Kidney glomerular epithelial cell (primary cell): ENCODE measurements at regions not wholly inside any gene's neighbourhood (a gene's known extent, or its start where the extent isn't known, plus 50 kb on each side); places are given as distances from the start of the nearest gene placed in this dataset.

Experiments
- DNase-seq: peaks from one replicate; lab custom pipeline; 2025; lab: John Stamatoyannopoulos, UW

DNA sequence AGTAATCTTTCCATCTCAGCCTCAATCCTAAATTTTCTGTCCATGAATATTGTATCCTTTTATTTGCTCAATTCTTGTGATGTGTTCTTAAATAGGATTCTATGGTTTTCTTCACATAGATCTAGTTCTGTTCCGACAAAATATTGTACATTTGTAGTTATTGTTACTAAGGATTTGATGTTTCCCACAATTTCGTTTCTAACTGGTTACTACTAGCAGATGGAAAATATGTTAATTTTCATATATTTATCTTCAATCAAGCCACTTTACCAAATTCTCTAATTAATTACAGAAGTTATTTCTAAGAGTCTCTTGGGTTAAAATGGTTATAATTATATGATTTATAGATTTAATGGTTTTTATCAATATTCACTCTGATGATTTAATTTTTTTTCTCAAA is 60.3 kb downstream of the SEC61B start:
- DNase-seq, result no peak

DNA sequence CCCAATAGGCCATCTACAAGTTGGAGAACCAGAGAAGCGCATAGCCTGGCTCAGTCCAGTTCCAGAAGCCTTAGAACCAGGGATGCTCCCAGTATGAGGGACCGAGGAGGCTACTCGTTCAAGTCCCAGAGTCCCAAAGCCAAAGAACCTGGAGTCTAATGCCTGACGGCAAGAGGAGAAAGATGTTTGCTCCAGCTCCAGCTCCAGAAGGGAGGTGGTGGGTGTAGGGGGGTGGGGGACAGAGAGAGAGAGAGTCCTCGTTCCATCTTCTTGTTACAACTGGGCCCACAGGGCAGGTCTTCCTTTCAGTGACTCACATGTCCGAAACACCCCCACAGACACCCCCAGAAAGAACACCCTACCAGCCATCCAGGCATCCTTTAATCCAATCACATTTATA is 63.9 kb downstream of the SEC61B start:
- DNase-seq, result no peak

DNA sequence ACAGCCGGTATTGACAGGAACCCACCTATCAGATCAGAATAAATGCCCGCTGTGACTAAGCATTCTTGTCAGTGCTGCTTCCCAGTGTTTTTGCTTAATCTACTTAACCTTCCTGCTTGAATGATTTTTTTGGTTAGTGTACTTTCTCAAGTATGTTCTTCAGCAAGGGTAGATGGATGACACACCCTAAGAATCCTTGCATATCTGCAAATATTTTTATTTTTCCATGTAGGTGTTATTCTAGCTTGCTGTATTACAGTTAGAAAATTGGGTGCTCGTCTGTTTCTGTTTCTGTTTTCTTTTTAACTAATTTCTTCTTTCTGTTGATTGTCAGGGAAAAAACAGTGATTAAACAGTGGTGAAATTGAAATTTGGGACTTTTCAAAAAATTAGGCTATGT is 64.5 kb downstream of the SEC61B start:
- peak; percentile 26 for DNase-seq

DNA sequence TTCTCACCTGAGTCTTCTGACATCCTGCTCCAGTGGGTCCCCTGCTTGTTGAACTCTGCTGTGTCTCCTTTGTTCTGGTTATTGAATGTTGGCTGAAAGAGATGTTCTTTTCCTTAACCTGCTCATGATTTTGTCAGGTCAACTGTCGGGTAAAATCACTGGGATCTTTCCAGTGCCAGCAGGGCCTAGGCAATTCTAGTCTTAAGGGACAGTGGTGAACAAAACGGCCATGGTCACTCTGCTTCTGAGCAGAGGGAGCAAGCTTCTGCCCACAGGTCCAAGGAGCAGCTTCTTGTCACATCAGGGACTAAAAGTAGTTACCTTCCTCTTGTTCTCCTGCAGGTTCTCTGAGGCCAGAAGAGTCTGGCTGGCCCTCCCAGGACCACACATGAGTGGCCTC is 65.6 kb downstream of the SEC61B start:
- DNase-seq, result no peak

DNA sequence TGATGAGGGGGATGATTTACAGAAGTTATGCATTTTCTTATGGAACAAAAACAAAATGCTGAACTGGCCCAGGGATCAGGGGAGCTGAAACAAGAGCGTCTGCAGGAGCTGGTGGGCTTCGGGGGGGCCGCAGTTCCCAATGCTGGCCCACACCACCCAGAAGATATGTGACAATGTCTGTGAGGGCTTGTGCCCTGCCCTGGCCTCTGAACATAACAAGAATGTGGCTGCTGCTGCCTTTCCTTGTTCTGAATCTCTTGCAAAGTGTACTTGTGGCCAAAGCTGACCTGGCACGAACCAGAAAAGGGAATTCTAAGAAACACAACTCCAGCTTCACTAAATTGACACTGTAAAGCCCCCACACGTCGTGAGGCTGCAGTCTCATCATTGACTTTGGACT is 66.7 kb downstream of the SEC61B start:
- no peak for DNase-seq

DNA sequence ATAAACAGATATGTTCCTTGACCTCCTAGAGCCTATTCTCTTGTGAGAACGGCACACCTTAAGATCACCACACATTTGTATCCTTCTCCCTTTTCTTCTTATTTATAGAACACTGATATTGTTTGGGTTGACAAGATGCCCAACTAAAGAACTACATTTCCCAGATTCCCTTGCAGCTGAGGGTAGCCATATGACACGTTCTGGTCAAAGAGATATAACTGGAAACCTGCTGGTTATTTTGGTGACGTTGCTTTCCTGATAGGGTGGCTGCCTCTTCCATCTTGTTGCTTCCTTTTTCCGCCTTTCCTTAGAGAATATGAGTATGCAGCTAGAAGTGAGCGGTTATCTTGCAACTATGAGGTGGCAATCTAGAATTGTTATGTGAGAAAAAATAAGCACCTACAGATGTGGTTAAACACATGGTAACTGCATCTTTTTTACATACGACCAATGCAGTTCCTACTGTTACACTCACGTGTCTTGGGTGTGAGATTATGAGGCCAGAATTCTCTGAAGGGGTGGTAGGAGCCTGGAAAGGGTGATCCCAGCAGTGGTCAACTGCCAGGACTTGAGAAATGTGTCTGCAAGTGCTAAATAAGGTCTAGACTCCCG is 72.9 kb downstream of the SEC61B start:
- DNase-seq, result no peak

DNA sequence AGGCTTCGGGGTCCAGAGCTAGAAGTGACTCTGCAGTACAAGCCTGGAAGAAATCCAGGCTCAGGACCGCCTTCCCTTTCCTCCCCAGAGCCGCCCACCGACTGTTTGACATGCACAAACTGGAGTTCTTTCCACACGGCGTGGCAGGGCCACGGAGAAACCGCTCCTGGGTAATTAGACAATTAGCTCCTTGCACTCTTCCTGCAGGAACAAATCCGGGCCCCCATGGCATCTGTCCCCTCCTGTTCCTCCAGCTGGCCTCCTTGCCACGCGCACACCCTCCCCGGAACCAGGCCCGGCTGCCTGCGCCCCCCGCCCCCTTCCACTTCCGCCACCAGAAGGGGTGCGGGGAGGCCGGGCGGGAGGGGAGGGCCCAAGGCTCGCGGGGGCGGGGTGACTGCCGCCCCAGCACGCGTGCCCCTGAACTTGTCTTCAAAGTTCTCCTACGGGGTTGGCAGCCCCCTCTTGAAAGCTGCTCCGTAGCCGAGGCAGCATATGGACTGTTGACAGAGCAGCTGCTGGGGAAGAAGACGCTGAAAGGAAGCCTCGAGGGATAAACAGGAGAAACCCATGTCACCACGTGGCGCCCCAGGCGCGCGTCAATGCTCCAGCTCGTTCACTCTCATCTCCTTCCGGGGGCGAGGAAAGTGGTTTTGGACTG is 74.3 kb downstream of the SEC61B start:
- DNase-seq, result no peak

DNA sequence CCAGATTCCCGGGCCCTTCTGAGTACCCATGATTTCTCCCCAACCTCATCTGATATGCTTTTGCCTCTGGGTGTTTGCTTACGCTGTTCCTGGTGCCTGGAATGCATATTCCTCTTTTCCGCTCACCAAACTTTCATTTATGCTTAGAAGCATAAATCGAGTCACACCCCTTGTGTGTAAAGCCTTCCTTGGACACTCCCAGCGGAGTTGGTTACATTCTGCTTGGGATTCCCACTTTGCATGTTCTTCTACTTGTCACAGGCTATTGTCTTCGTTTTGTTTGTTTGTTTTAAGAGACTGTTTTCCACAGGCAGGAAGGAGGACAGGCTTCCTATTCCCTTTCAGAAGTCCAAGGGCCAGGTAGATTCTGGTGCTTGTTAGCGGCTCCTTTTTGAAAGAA is 76.5 kb downstream of the SEC61B start:
- no peak for DNase-seq

DNA sequence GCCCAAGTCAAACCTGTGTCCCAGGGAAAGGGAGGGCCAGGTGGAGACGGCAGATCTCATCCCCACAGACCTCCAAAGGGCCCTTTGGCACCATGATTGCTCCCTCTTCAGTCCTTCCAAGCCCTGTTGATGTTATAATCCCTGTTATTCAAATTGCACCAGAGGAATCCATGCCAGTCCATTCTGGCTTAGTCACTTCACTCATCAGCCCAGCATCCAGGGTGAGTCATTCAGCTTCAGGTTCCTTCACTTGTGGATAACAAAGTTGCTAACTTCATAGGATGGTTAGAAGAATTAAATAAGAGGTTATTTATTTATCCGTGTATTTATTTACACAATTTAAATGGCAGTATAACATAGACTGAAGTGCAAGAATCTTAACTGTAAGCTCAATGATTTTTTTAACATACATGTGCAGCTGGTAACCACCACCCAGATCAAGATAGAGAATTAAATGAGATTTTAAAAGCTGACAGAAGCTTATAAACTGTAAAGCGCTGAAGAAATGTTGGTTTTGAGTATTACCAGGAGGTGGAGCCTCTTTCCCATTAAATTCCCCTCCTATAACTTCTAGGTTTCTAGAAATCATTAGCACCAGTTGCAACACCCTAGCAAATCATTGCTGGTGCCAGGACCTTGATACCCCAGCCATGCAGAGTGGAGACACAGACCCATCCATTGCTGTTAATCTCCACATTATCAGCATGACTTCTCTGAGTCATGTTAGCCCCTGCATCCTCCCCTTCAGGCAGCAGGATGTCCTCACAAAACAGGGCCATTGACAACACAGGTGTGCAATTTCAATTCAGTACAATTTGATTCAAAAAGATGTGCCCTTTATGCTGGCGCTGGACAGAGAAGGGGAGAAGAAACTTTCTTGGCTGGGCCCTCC is 77.4 kb downstream of the SEC61B start:
- DNase-seq, result peak; percentile 60

DNA sequence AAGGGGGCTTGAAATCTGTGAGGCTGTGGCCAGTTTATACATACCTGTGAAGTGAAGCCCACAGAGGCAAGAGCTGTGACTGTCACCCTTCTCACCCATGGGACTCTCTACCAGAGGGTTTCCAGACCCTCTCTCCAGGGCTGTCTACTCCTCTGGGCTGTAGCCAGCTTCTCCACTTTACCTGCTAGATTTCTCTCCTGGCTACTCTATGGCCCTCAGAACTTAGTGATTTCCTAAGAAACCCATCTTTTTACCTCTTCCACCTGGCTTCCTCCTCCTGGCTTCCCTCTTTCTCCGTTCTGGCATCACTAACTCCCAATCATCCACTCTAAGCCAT is 78.0 kb downstream of the SEC61B start:
- no peak for DNase-seq

DNA sequence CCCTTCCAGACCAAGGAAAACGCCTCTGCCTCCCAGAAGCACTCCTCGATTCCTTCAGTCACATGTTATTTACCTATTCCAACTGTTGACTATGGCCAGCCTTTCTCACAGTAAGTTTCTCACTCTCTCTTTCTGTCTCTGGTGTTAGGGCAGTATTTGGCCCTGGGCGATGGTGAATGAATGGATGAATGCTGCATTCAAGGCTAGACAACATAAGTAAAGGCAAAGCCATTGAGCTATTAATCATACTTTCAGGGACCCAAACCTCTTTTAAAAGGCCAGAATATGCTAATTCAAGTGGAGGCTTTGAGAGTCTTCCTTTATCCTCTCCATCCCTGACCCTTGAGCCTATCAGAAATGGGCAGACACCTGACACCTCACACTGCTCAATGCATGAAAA is 78.5 kb downstream of the SEC61B start:
- DNase-seq, result no peak

DNA sequence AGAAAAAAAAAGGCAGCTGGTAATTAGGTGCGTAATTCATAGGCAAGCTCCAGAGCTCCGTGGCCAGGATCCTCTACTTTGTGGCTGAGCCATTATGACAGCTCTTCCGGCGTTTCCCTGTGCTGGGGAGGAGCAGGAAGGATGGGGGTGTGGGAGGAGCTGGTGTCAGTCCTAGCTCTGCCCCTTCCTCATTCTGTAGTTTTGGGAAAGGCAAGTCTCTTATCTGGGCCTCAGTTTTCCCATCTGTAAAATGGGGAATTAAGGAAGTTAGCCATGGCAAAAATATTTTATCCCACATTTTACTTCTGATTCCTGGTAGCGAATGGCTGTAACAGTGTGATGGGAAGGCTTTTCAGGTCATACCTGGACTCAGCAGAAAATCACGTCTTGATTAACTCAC is 81.1 kb downstream of the SEC61B start:
- DNase-seq, result no peak

DNA sequence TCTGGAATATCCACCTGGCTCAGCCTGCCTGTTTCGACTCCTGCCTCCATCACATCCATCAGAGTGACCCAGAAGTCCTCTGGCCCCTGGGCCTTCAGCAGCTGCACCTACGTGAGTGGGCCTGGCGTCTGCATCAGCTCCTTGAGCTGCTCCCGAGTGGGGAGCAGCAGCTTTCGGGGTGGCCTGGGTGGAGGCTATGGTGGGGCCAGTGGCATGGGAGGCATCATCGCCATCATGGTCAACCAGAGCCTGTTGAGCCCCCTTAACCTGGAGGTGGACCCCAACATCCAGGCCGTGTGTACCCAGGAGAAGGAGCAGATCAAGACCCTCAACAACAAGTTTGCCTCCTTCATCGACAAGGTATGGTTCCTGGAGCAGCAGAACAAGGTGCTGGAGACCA is 83.0 kb downstream of the SEC61B start:
- no peak for DNase-seq

DNA sequence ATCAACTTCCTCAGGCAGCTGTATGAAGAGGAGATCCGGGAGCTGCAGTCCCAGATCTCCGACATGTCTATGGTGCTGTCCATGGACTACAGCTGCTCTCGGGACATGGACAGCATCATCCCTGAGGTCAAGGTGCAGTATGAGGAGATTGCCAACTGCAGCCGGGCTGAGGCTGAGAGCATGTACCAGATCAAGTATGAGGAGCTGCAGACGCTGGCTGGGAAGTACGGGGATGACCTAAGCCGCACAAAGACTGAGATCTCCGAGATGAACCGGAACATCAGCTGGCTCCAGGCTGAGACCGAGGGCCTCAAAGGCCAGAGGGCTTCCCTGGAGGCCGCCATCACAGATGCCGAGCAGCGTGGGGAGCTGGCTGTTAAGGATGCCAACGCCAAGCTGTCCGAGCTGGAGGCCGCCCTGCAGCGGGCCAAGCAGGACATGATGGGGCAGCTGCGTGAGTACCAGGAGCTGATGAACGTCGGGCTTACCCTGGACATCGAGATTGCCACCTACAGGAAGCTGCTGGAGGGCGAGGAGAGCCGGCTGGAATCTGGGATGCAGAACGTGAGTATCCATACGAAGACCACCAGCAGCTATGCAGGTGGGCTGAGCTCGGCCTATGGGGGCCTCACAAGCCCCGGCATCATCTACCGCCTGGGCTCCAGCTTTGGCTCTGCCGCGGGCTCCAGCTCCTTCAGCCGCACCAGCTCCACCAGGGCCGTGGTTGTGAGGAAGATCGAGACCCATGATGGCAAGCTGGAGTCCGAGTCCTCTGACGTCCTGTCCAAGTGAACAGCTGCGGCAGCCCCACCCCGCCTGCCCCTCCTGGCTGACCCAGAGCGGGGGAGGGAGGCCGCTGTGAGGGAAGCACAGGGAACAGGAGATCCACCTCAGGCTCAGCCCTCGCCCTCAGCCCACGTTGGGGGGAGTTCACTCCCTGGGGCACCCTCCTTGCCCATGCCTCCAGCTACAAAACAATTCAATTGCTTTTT is 84.0 kb downstream of the SEC61B start:
- no peak for DNase-seq

DNA sequence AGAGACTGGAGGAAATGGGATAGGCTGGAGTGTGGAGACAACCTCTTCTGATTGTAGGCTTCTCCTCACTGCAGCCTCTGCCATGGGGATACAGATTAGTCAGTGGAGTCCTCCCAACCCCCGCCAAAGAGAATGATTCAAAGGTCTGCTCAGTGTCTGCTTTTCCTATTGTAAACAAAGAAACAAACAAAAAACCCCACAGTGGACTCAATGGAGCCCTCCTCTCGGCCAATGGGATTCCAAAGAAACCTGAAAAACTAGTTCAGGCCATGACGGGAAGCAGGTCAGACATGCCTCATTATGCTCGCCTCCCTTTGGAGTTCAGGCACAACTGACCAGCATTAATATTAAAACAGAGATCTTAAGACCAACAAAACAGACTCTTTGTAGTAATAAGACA is 85.8 kb downstream of the SEC61B start:
- DNase-seq, result no peak

DNA sequence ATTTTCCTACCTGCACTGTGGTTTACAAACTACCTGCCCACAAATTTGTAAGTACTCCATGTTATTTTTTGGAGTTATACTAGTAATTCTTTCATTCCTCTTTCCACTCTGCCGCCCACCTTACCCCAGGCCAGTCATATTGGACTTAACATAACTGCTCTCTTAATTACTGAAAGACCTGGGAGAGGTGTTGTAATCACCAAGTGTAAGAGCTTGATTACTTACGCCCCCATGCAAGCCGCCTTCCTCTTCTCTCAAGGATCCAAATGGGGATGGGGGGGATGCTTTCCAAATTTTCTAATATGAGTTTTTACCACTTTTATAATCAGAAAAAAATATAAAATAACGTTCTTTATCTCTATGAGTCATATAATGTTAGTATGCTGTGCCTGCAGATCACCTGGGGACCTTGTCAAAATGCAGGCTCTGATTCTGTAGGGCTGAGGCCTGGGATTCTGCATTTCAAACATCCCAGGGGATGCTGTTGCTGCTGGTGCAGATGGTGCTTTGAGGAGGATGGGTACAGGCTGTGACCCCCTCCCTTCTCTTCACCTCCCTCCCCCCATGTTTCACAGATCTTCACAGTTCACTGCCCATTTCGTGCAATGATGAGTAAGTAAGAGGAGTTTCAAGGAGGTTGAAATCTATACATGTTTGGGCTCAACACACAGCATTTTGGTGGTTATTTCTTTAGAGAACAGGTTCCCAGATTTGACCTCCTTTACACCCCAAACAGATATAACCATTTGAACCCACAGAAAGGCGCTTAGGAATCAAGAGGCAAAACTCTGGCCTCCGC is 87.3 kb downstream of the SEC61B start:
- DNase-seq, result no peak

DNA sequence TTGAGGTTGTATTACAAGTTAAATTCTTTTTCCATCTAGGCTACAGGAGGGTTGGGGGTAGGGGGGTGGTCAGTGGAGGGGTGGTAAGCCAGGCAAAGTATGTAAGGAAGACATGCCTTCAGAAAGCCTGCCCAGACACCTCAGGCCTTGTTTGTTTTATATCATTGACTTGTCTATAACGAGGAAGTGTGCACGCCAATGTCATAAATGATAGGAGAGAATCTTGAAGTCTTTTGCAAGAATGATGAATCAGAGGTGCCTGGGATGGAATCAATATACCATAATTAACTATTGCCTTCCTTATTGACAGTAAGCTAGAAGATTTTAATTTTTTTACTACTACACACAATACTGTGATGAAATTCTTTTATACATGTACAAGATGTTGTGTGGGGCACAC is 90.7 kb downstream of the SEC61B start:
- no peak for DNase-seq

DNA sequence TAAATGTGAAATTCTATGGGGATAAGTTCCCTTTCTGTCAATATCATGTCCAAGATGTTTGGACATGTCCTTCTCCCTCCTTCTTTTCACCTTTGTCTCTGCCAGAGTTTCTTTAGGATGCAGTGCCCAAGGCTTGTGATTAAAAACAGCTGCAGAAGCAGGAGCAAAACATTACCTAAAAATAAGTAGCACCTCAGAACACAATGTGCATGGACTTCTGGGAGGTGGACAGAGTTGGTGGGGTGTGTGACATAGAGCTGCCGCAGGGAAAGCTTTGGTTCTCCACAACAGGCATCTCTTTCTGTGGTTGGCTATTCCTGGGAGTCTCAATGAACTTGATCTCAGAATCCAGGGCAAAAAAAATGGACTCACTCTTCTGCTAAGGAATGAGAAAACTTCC is 97.0 kb downstream of the SEC61B start:
- no peak for DNase-seq

DNA sequence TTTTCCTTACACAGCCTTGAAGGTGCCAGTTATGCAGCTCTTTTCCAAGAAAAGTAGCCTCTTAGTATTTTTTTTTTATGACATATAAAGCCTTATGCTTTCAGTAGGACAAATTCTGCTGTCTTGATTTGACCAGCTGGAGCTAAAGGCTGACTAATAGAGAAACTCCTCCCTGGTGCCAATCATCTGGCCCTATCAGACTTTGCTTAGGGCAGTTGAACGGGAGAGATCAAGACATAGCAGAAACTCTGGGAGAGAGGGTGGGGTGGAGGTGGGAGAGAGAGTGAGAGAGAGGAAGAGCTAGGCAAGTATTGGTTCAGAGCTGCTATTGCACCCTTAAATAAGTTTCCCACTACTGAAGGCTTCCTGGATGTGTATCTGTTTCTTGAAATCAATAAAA is 100.2 kb downstream of the SEC61B start:
- DNase-seq, result no peak

DNA sequence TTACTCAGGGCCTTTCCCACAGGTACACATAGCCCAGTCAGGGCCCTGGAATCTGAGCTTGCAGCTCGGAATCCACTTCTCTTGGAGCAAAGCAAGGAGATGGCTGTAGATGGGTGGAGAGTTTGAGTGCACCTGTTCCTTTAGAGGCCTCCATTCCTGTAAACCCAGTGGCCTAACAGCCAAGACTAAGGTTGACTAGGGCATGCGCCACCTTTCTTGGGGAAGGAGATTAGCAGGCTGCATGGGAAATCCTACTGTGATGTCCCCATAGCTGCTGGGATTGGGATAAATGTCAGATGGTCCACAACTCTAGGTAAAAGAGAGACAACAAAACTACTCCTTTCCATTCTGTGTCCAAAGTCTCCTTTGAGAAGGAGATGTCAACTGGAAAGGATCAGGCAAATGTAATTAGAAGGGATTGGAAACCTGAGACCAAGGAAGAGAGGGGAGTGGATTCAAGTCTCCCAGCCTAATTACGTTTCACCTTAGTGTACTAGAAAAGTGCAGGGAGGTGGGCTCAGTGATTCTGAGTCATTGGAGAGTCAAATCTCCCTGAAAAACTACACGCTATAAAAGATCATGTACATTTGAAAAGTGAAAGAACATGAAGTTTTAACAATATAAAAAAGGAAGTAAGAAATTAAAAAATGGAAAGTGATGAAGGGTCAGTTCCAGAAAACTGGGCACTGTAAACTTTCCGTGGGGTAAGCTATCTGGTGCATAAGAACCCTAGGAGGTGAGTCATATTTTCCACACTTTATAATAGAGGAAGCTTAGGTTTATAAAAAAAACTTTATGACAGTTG is 104.2 kb downstream of the SEC61B start:
- DNase-seq, result no peak

DNA sequence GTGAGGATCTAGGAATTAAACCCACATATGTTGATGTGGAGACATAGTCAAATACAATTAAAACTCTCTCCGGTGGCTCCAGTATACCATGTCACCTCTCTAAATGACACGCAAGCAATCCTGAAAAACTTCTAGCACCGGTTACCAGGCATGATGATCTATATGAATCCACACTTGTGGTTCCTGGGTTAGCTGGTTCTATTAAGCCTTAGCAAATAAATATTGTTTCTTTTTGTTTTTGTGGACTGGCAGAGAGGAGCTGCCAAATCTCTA is 104.8 kb downstream of the SEC61B start:
- DNase-seq, result no peak
